SK-N-SH treated with all-trans-retinoic acid at 6 μM for 48 hours (cell line): ENCODE measurements at regions not wholly inside any gene's neighbourhood (a gene's known extent, or its start where the extent isn't known, plus 50 kb on each side); places are given as distances from the start of the nearest gene placed in this dataset.

ENCODE experiments used
- ATAC-seq: fragments of 200-7000 bp; cut with Tn5 transposase; 3 replicates; pipeline ENCODE4 v1.9.1; 2020; ENCODE audit warnings: mild to moderate bottlenecking, moderate library complexity
- CREB5 ChIP-seq: fragments of 250-450 bp; sonication (Bioruptor Pico); IDR thresholded peaks from 2 replicates; pipeline ENCODE4 v1.5.1; 2020; ENCODE audit warnings: low read depth, mild to moderate bottlenecking, moderate library complexity
- CSDC2 ChIP-seq: fragments of 250-450 bp; sonication (Bioruptor Pico); IDR thresholded peaks from 2 replicates; pipeline ENCODE4 v1.5.0; 2020; ENCODE audit warnings: mild to moderate bottlenecking, moderate library complexity
- ESRRG ChIP-seq: fragments of 250-450 bp; sonication (Bioruptor Pico); IDR thresholded peaks from 2 replicates; pipeline ENCODE4 v1.6.1; 2021; ENCODE audit warnings: mild to moderate bottlenecking
- GLIS3 ChIP-seq: fragments of 250-450 bp; sonication (Bioruptor Pico); IDR thresholded peaks from 2 replicates; pipeline ENCODE4 v1.5.0; 2020; ENCODE audit warnings: mild to moderate bottlenecking, moderate library complexity
- ISL1 ChIP-seq: fragments of 250-450 bp; sonication (Bioruptor Pico); IDR thresholded peaks from 2 replicates; pipeline ENCODE4 v2.1.2; 2022; ENCODE audit warnings: mild to moderate bottlenecking, moderate library complexity
- OSR1 ChIP-seq: fragments of 250-450 bp; sonication (Bioruptor Pico); IDR thresholded peaks from 2 replicates; pipeline ENCODE4 v1.8.0; 2022; ENCODE audit warnings: moderate library complexity, mild to moderate bottlenecking, inconsistent platforms
- POU6F1 ChIP-seq: fragments of 250-450 bp; sonication (Bioruptor Pico); IDR thresholded peaks from 2 replicates; pipeline ENCODE4 v1.8.0; 2021; ENCODE audit warnings: low read depth, mild to moderate bottlenecking, moderate library complexity, borderline replicate concordance
- PPARA ChIP-seq: fragments of 250-450 bp; sonication (Bioruptor Pico); IDR thresholded peaks from 2 replicates; pipeline ENCODE4 v1.5.0; 2020; ENCODE audit warnings: mild to moderate bottlenecking, borderline replicate concordance
- RARB ChIP-seq: fragments of 250-450 bp; sonication (Bioruptor Pico); IDR thresholded peaks from 2 replicates; pipeline ENCODE4 v1.8.0; 2021; ENCODE audit warnings: mild to moderate bottlenecking, moderate library complexity
- TCF4 ChIP-seq: fragments of 250-450 bp; sonication (Bioruptor Pico); IDR thresholded peaks from 2 replicates; pipeline ENCODE4 v1.8.0; 2021; ENCODE audit warnings: mild to moderate bottlenecking, moderate library complexity, borderline replicate concordance
- TSHZ2 ChIP-seq: fragments of 250-450 bp; sonication (Bioruptor Pico); IDR thresholded peaks from 2 replicates; pipeline ENCODE4 v1.5.0; 2020; ENCODE audit warnings: mild to moderate bottlenecking, moderate library complexity
- ZC3H10 ChIP-seq: fragments of 250-450 bp; sonication (Bioruptor Pico); IDR thresholded peaks from 2 replicates; pipeline ENCODE4 v1.5.1; 2021; ENCODE audit warnings: mild to moderate bottlenecking, moderate library complexity
- ZFP3 ChIP-seq: fragments of 250-450 bp; sonication (Bioruptor Pico); IDR thresholded peaks from 2 replicates; pipeline ENCODE4 v1.5.0; 2020; ENCODE audit warnings: mild to moderate bottlenecking, moderate library complexity
- ZNF70 ChIP-seq: fragments of 450-650 bp; formaldehyde crosslinking; IDR thresholded peaks from 2 replicates; pipeline ENCODE4 v1.5.0; 2020; ENCODE audit warnings: mild to moderate bottlenecking, moderate library complexity
- ZNF8 ChIP-seq: fragments of 450-650 bp; formaldehyde crosslinking; IDR thresholded peaks from 2 replicates; pipeline ENCODE4 v1.5.0; 2020; ENCODE audit warnings: mild to moderate bottlenecking, moderate library complexity
- TF ChIP-seq, protein P1 (sequence below): fragments of 250-450 bp; sonication (Bioruptor Pico); IDR thresholded peaks from 2 replicates; pipeline ENCODE4 v1.5.1; 2021; ENCODE audit warnings: mild to moderate bottlenecking, moderate library complexity

- TF ChIP-seq, protein P1, sequence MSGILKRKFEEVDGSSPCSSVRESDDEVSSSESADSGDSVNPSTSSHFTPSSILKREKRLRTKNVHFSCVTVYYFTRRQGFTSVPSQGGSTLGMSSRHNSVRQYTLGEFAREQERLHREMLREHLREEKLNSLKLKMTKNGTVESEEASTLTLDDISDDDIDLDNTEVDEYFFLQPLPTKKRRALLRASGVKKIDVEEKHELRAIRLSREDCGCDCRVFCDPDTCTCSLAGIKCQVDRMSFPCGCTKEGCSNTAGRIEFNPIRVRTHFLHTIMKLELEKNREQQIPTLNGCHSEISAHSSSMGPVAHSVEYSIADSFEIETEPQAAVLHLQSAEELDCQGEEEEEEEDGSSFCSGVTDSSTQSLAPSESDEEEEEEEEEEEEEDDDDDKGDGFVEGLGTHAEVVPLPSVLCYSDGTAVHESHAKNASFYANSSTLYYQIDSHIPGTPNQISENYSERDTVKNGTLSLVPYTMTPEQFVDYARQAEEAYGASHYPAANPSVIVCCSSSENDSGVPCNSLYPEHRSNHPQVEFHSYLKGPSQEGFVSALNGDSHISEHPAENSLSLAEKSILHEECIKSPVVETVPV (CRISPR knock-in tag): no peak
- TF ChIP-seq OSR1 (CRISPR knock-in tag) (no peak), RARB (CRISPR knock-in tag) (no peak), ZC3H10 (CRISPR knock-in tag) (no peak)
These were observed 125.4 kb downstream of the VGLL3 start (continued) for GRCh38 chr3:86865506-86865905.

DNA sequence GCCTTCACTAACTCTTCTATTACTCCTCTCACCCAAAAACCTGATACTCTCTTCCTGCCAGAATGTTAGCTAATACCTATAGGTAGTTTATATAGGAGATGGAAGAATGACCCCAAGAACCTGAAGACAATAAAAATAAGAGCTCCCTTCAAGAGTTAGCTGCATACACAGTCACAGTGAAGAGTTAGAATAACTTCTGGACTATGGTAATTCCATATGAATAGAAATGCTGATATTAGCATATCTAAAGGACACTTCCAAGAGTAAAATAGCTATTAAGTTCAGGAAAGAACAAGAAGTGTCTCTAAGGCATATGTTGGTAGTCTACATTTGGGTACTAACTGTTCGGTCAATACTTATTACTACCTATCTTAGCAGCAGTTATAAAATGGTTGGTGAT lies 134.2 kb downstream of the VGLL3 start:
- no peak for TF ChIP-seq RARB (CRISPR knock-in tag)
- TF ChIP-seq ZFP3 (CRISPR knock-in tag): no peak
- no peak for TF ChIP-seq TCF4 (CRISPR knock-in tag)
- TF ChIP-seq CREB5 (CRISPR knock-in tag): no peak
- TF ChIP-seq OSR1 (CRISPR knock-in tag): no peak
- no peak for TF ChIP-seq CSDC2
- TF ChIP-seq ZNF8: no peak
- TF ChIP-seq, protein P1 (CRISPR knock-in tag): no peak
- no peak for TF ChIP-seq PPARA (CRISPR knock-in tag)
- TF ChIP-seq TSHZ2 (CRISPR knock-in tag): no peak
- no peak for TF ChIP-seq POU6F1 (CRISPR knock-in tag)
- TF ChIP-seq ISL1: no peak
- no peak for ATAC-seq

DNA sequence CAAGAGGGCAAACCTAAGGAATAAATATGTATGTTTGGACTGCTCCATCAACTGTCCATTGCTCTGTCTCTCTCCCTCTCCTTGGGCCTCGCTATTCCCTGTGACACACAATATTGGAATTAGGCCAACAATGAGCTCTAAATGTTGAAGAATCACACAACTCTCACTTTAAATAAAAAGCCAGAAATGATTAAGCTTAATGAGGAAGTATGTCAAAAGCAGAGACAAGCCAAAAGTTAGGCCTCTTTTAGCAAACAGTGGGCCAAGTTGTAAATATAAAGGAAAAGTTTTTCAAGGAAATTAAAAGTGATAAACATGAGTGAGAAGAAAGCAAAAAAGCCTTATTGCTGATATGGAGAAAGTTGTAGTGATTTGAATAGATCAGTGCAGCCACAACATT lies 141.0 kb downstream of the VGLL3 start:
- no peak for ATAC-seq
- TF ChIP-seq ESRRG (no peak), ZNF8 (no peak), CSDC2 (no peak), ZNF70 (CRISPR knock-in tag) (no peak), OSR1 (CRISPR knock-in tag) (no peak), GLIS3 (no peak), POU6F1 (CRISPR knock-in tag) (no peak)
- TF ChIP-seq, protein P1 (CRISPR knock-in tag): no peak
